Activated CD4-positive, alpha-beta T cell treated with anti-CD3 and anti-CD28 coated beads for 4 hours (primary cell): ENCODE measurements at regions not wholly inside any gene's neighbourhood (a gene's known extent, or its start where the extent isn't known, plus 50 kb on each side); places are given as distances from the start of the nearest gene placed in this dataset.

ENCODE experiments used
- DNase-seq, 2 donors: peaks; one replicate each; pipeline ENCODE4 v3.0.0-alpha.2; 2020

- DNase-seq, result no peak
These were observed 83.5 kb downstream of the VCY1B start for GRCh38 chrY:14139521-14139920.

GRCh38 chrY:14145614-14146013 lies 89.6 kb downstream of the VCY1B start:
- DNase-seq, result no peak

GRCh38 chrY:14182776-14183175 lies 126.7 kb downstream of the VCY1B start:
- DNase-seq, result no peak

- DNase-seq, result no peak
These were observed 166.0 kb downstream of the VCY1B start for GRCh38 chrY:14222014-14222413.

- DNase-seq, result no peak
These were observed 175.7 kb downstream of the VCY1B start for GRCh38 chrY:14231703-14232102.

GRCh38 chrY:14235070-14235469 lies 179.0 kb downstream of the VCY1B start:
- no peak for DNase-seq

GRCh38 chrY:14238277-14238676 lies 182.2 kb downstream of the VCY1B start:
- DNase-seq, result no peak

- DNase-seq, result no peak
These were observed 190.9 kb downstream of the VCY1B start for GRCh38 chrY:14246948-14247347.

- DNase-seq, result no peak
These were observed 193.0 kb downstream of the VCY1B start for GRCh38 chrY:14248878-14249576.

- DNase-seq, result no peak
These were observed 200.2 kb downstream of the VCY1B start for GRCh38 chrY:14255965-14256816.

GRCh38 chrY:14256817-14257168 lies 200.8 kb downstream of the VCY1B start:
- no peak for DNase-seq

- no peak for DNase-seq
These were observed 221.0 kb downstream of the VCY1B start for GRCh38 chrY:14277029-14277428.

GRCh38 chrY:14290656-14291375 lies 233.5 kb upstream of the NLGN4Y start:
- no peak for DNase-seq

- no peak for DNase-seq
These were observed 231.9 kb upstream of the NLGN4Y start for GRCh38 chrY:14292382-14292781.

GRCh38 chrY:14300775-14301174 lies 223.6 kb upstream of the NLGN4Y start:
- no peak for DNase-seq

- DNase-seq, result no peak
These were observed 222.8 kb upstream of the NLGN4Y start for GRCh38 chrY:14301552-14301951.

- DNase-seq, result no peak
These were observed 195.5 kb upstream of the NLGN4Y start for GRCh38 chrY:14328677-14329345.

- DNase-seq, result no peak
These were observed 194.0 kb upstream of the NLGN4Y start for GRCh38 chrY:14330362-14330761.

GRCh38 chrY:14339524-14339923 lies 184.8 kb upstream of the NLGN4Y start:
- DNase-seq, result no peak

- DNase-seq, result peak in 1 of 2 donors; percentile 26
These were observed 183.7 kb upstream of the NLGN4Y start for GRCh38 chrY:14340459-14341143.

- DNase-seq, result peak in 1 of 2 donors; percentile 30
These were observed 179.5 kb upstream of the NLGN4Y start for GRCh38 chrY:14344648-14345333.

GRCh38 chrY:14351590-14351989 lies 172.7 kb upstream of the NLGN4Y start:
- no peak for DNase-seq
